GM21367 (cell line): ENCODE measurements at regions not wholly inside any gene's neighbourhood (a gene's known extent, or its start where the extent isn't known, plus 50 kb on each side); places are given as distances from the start of the nearest gene placed in this dataset.

Experiments used
- ATAC-seq: cut with Tn5 transposase; IDR thresholded peaks from one replicate; pipeline ENCODE4 v1.9.1; 2021; ENCODE audit not compliant: unreplicated experiment

GRCh38 chr6:23002044-23002619 lies 432.8 kb downstream of the HDGFL1 start:
- ATAC-seq = no peak

GRCh38 chr6:23003671-23004467 lies 434.5 kb downstream of the HDGFL1 start:
- no peak for ATAC-seq

GRCh38 chr6:23006656-23007055 lies 437.3 kb downstream of the HDGFL1 start:
- no peak for ATAC-seq

- no peak for ATAC-seq
Observed at GRCh38 chr6:23011615-23012014, 442.2 kb downstream of the HDGFL1 start.

- no peak for ATAC-seq
Observed at GRCh38 chr6:23013776-23014175, 444.4 kb downstream of the HDGFL1 start.

- no peak for ATAC-seq
Observed at GRCh38 chr6:23016696-23017095, 447.3 kb downstream of the HDGFL1 start.

- ATAC-seq = no peak
Observed at GRCh38 chr6:23021487-23021886, 452.1 kb downstream of the HDGFL1 start.

- ATAC-seq = no peak
Observed at GRCh38 chr6:23027281-23027680, 457.9 kb downstream of the HDGFL1 start.

- no peak for ATAC-seq
Observed at GRCh38 chr6:23031986-23032385, 462.6 kb downstream of the HDGFL1 start.

GRCh38 chr6:23034926-23035325 lies 465.6 kb downstream of the HDGFL1 start:
- ATAC-seq = no peak

GRCh38 chr6:23036406-23036983 lies 467.1 kb downstream of the HDGFL1 start:
- ATAC-seq = no peak

GRCh38 chr6:23040899-23041298 lies 471.5 kb downstream of the HDGFL1 start:
- ATAC-seq = no peak

- ATAC-seq = no peak
Observed at GRCh38 chr6:23045280-23045679, 475.9 kb downstream of the HDGFL1 start.

- ATAC-seq = no peak
Observed at GRCh38 chr6:23055523-23055922, 486.2 kb downstream of the HDGFL1 start.

- no peak for ATAC-seq
Observed at GRCh38 chr6:23073821-23074220, 504.5 kb downstream of the HDGFL1 start.

- no peak for ATAC-seq
Observed at GRCh38 chr6:23077772-23078171, 508.4 kb downstream of the HDGFL1 start.

- ATAC-seq = no peak
Observed at GRCh38 chr6:23081701-23082100, 512.3 kb downstream of the HDGFL1 start.

- ATAC-seq = no peak
Observed at GRCh38 chr6:23086100-23086499, 516.7 kb downstream of the HDGFL1 start.

- no peak for ATAC-seq
Observed at GRCh38 chr6:23087471-23087870, 518.1 kb downstream of the HDGFL1 start.

- no peak for ATAC-seq
Observed at GRCh38 chr6:23088761-23089160, 519.4 kb downstream of the HDGFL1 start.

- ATAC-seq = no peak
Observed at GRCh38 chr6:23089981-23090380, 520.6 kb downstream of the HDGFL1 start.

- ATAC-seq = no peak
Observed at GRCh38 chr6:23091795-23092194, 522.4 kb downstream of the HDGFL1 start.
